Cardiac fibroblast (primary cell): ENCODE measurements at regions not wholly inside any gene's neighbourhood (a gene's known extent, or its start where the extent isn't known, plus 50 kb on each side); places are given as distances from the start of the nearest gene placed in this dataset.

Experiments
- DNase-seq, 2 donors: peaks; one replicate each; pipeline versions ENCODE4 v3.0.0 to v3.0.0-alpha.2; 2010; ENCODE audit warnings: low read depth in 2 of 2
- H3K4me3 ChIP-seq, 2 donors: replicated peaks in 1 of 2; 1 replicate in 1 of 2; 2 replicates in 1 of 2; pipeline ENCODE4 v1.5.1; 2011; ENCODE audit warnings: low read depth in 2 of 2, low read length in 2 of 2, mild to moderate bottlenecking in 2 of 2, moderate library complexity in 1 of 2
- CTCF ChIP-seq: IDR thresholded peaks from one replicate; pipeline ENCODE4 v1.5.1; 2011; ENCODE audit warnings: low read depth, mild to moderate bottlenecking, low read length, inconsistent platforms

DNA sequence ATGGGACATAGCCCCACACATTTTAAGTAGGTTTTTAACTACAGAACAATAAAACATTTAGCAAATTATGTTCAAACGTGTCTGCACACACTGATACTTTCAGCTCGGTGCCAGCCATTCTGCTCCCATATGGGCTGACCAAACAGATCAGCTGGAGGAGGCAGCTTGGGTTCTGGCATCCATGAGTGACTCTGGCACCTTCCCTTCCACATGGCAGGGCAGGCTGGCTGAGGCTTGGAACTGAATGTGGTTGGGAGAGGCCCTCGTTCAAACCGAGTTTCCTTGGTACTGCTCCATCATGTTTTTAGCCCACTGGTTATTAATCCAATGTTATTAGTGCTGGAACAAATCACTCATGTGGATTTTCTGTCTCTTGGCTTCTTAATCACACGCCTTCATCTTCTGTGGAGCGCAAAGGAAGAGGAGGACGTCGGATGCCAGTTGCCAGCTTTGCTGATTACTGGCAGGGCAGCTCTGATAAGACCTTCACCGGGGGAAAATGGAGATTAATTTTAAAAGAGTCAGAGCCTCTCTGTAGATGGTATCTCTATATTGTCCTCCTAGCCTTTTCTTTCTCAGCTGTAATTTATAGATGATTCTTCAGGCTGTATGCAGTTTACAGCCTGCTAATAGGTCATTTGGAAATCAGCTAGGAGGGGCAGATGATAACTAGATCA, 93.1 kb upstream of the TIAM2 start:
- DNase-seq, result no peak
- no peak for TF ChIP-seq CTCF
- no peak overlapping the region for H3K4me3 ChIP-seq

DNA sequence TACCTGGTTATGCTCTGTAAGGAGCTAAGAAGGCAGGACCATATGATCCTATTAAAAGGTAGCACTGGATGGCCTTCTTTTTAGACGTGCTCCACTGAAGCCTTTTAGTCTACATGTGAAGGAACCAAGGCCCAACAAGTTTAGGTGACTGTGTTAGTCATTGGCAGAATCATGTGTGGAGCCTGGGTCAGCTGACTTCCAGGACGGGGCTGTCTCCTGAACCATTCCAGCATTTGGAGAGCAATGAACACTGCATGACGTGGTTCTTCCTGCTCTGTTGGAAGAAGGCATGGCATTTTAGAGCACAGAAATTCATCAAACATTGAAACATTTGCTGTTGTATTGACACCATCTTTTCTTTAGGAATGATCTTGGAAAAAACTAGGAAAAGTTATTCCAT, 87.8 kb upstream of the TIAM2 start:
- H3K4me3 ChIP-seq, result no peak overlapping the region
- TF ChIP-seq CTCF, result no peak
- peak; percentile 22 to 61 for DNase-seq

DNA sequence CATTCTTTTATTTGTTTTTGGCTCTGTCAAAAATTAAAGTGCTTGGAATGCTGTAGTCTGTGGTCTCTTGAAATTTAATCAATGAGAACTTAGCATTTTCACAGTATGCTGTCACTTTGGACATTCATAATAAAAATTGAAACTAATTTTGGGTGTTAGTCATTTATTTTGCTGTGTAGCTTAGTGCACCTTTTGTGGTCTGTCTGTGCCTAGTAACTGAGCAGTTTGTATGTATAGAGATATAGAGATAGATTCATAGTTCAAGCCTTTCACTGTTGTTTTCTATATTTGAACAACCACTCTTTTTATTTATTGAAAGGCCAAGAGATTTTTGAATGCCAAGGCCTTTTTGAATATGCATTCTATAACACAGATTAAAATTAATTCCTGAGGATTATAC, 86.4 kb upstream of the TIAM2 start:
- DNase-seq, result no peak

DNA sequence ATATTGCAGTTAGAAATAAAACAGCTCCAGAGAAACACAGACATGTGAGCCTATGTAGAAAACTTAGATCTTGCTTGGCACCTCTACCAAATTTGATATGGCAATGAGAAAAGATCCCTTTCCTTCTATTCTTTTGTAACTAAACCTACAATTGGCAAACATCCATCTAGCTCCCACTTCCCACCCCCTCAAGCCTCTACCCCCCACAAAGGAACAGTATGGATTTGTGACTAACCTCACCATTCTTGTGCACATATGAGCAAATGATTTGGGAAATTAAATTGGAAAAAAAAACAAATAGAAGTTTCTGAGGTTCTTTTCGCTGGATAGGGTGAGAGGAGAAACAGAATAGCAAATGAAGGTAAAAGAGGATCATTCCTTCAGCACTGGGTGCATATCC, 85.8 kb upstream of the TIAM2 start:
- no peak for DNase-seq
- TF ChIP-seq CTCF, result no peak

More for the DNA sequence above, 86.4 kb upstream of the TIAM2 start:
- TF ChIP-seq CTCF, result no peak
- no peak overlapping the region for H3K4me3 ChIP-seq

GRCh38 chr6:154909821-154910220, 85.3 kb upstream of the TIAM2 start:
- DNase-seq, result peak; percentile 60 to 69
- no peak for TF ChIP-seq CTCF
- H3K4me3 ChIP-seq, result no peak overlapping the region

More for the DNA sequence above, 85.8 kb upstream of the TIAM2 start:
- H3K4me3 ChIP-seq, result no peak overlapping the region

DNA sequence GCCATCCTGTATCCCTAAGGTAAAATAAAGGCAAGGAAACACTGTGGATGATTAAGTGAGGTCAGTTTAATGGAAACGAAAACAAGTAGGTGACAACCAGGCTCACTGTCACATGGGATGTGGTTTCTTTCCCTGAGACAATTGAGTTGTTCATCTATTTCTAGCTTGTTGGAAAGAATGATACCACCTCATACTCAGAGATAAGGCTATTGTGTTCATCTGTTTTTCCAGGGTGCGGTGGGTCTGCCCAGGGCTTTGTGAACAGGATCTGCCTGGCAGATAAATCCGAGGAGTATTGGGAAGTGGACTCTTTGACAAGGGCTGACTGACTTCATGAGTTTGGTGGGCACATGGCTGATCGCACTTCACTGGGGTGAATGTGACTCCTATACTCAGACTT, 80.8 kb upstream of the TIAM2 start:
- DNase-seq, result peak in 1 of 2 donors; percentile 15
- TF ChIP-seq CTCF, result no peak
- no peak overlapping the region for H3K4me3 ChIP-seq

- DNase-seq, result no peak
- no peak for TF ChIP-seq CTCF
- no peak overlapping the region for H3K4me3 ChIP-seq
Measured at GRCh38 chr6:154916857-154917256, 78.3 kb upstream of the TIAM2 start.
